HEK293 (cell line): ENCODE measurements at regions not wholly inside any gene's neighbourhood (a gene's known extent, or its start where the extent isn't known, plus 50 kb on each side); places are given as distances from the start of the nearest gene placed in this dataset.

Experiments
- CTCF ChIA-PET: fragments of 350-600 bp; formaldehyde crosslinking; extraction: SDS; loops from one replicate; lab custom pipeline; 2021; ENCODE audit warnings: antibody characterized with exemption; lab: Yijun Ruan, JAX
- POLR2A ChIA-PET: fragments of 300-600 bp; formaldehyde crosslinking; extraction: SDS; loops from one replicate; lab custom pipeline; 2020; ENCODE audit warnings: antibody characterized with exemption, inconsistent platforms; lab: Yijun Ruan, JAX
- H3K27ac ChIP-seq: fragments of 200-500 bp; sonication (Bioruptor generic); 2 replicates; pipeline ENCODE4 v1.5.1; 2014; ENCODE audit warnings: low read depth, low read length, control low read depth, inconsistent platforms; ENCODE audit errors: extremely low read depth
- H3K36me3 ChIP-seq, 2 experiments: fragments of 200-500 bp in 1 of 2; sonication (Bioruptor generic) in 1 of 2; 1 replicate in 1 of 2; 2 replicates in 1 of 2; pipeline ENCODE4 v1.5.1; 2014 to 2017; ENCODE audit warnings: inconsistent platforms in 2 of 2, low read length in 2 of 2; ENCODE audit not compliant: control insufficient read depth in 2 of 2, insufficient read depth in 1 of 2
- H3K4me1 ChIP-seq: fragments of 200-500 bp; sonication (Bioruptor generic); 2 replicates; pipeline ENCODE4 v1.5.1; 2014; ENCODE audit warnings: mild to moderate bottlenecking, low read length, inconsistent platforms; ENCODE audit not compliant: control insufficient read depth, insufficient read depth
- H3K4me3 ChIP-seq: 2 replicates; pipeline ENCODE4 v1.5.1; 2011; ENCODE audit warnings: low read depth, mild to moderate bottlenecking, control low read depth, low read length, moderate library complexity
- H3K9me3 ChIP-seq: fragments of 200-500 bp; sonication (Bioruptor generic); 2 replicates; pipeline ENCODE4 v1.5.1; 2014; ENCODE audit warnings: low read depth, low read length, inconsistent platforms; ENCODE audit not compliant: control insufficient read depth, insufficient read depth
- ELK4 ChIP-seq: IDR thresholded peaks from 2 replicates; pipeline ENCODE4 v1.6.1; 2011; ENCODE audit warnings: mild to moderate bottlenecking, low read depth, low read length, borderline replicate concordance
- PATZ1 ChIP-seq: fragments of 450-650 bp; formaldehyde crosslinking; IDR thresholded peaks from 2 replicates; pipeline ENCODE4 v1.5.1; 2016; ENCODE audit warnings: missing biosample characterization, missing genetic modification characterization
- PRDM6 ChIP-seq: fragments of 450-650 bp; formaldehyde crosslinking; IDR thresholded peaks from 2 replicates; pipeline ENCODE4 v1.5.1; 2017; ENCODE audit warnings: missing biosample characterization, missing genetic modification characterization
- ZBTB20 ChIP-seq: fragments of 450-650 bp; formaldehyde crosslinking; IDR thresholded peaks from 2 replicates; pipeline ENCODE4 v1.5.1; 2016; ENCODE audit warnings: missing biosample characterization, missing genetic modification characterization
- ZBTB48 ChIP-seq: fragments of 450-650 bp; formaldehyde crosslinking; IDR thresholded peaks from 2 replicates; pipeline ENCODE4 v1.5.1; 2016; ENCODE audit warnings: missing biosample characterization, missing genetic modification characterization
- ZBTB49 ChIP-seq: fragments of 450-650 bp; formaldehyde crosslinking; IDR thresholded peaks from 2 replicates; pipeline ENCODE4 v1.5.1; 2016; ENCODE audit warnings: missing biosample characterization, missing genetic modification characterization, low read depth
- ZFHX2 ChIP-seq: fragments of 450-650 bp; formaldehyde crosslinking; conservative IDR thresholded peaks from 2 replicates; pipeline ENCODE4 v1.5.1; 2016; ENCODE audit warnings: missing biosample characterization, missing genetic modification characterization
- ZNF133 ChIP-seq: fragments of 450-650 bp; formaldehyde crosslinking; IDR thresholded peaks from 2 replicates; pipeline ENCODE4 v1.5.1; 2016; ENCODE audit warnings: missing biosample characterization, missing genetic modification characterization
- ZNF148 ChIP-seq: fragments of 450-650 bp; formaldehyde crosslinking; IDR thresholded peaks from 2 replicates; pipeline ENCODE4 v1.5.0; 2017; ENCODE audit warnings: missing biosample characterization, missing genetic modification characterization, borderline replicate concordance
- ZNF16 ChIP-seq: fragments of 450-650 bp; formaldehyde crosslinking; IDR thresholded peaks from 2 replicates; pipeline ENCODE4 v1.5.1; 2016; ENCODE audit warnings: low read depth, missing biosample characterization, missing genetic modification characterization
- ZNF366 ChIP-seq: fragments of 450-650 bp; formaldehyde crosslinking; conservative IDR thresholded peaks from 2 replicates; pipeline ENCODE4 v1.5.1; 2016; ENCODE audit warnings: missing biosample characterization, missing genetic modification characterization
- ZNF426 ChIP-seq: fragments of 450-650 bp; formaldehyde crosslinking; IDR thresholded peaks from 2 replicates; pipeline ENCODE4 v1.5.1; 2017; ENCODE audit warnings: missing biosample characterization, missing genetic modification characterization, mild to moderate bottlenecking, inconsistent platforms, moderate library complexity
- ZNF501 ChIP-seq: fragments of 450-650 bp; formaldehyde crosslinking; IDR thresholded peaks from 2 replicates; pipeline ENCODE4 v1.5.1; 2016; ENCODE audit warnings: missing biosample characterization, missing genetic modification characterization
- ZNF792 ChIP-seq: fragments of 450-650 bp; formaldehyde crosslinking; IDR thresholded peaks from 2 replicates; pipeline ENCODE4 v1.5.1; 2016; ENCODE audit warnings: missing biosample characterization, missing genetic modification characterization
- TF ChIP-seq, protein P1 (sequence below): fragments of 450-650 bp; formaldehyde crosslinking; IDR thresholded peaks from 2 replicates; pipeline ENCODE4 v1.5.1; 2016; ENCODE audit warnings: missing biosample characterization, missing genetic modification characterization, borderline replicate concordance

- Histone ChIP-seq H3K9me3 (no peaks in the 10 kb centered on the region), H3K27ac (no peak overlapping the region), H3K36me3 (no peaks in the 10 kb centered on the region)
- POLR2A ChIA-PET, result no interaction called here
- TF ChIP-seq ZBTB49 (tag by site-specific recombination) (no peak), PRDM6 (tag by site-specific recombination) (no peak), ZNF366 (tag by site-specific recombination) (no peak), ZBTB20 (tag by site-specific recombination) (no peak), ELK4 (no peak), ZNF148 (tag by site-specific recombination) (no peak), ZNF133 (no peak), ZFHX2 (tag by site-specific recombination) (no peak), ZNF16 (tag by site-specific recombination) (no peak), ZNF792 (tag by site-specific recombination) (no peak), PATZ1 (no peak), ZNF501 (tag by site-specific recombination) (no peak), ZNF426 (tag by site-specific recombination) (no peak), ZBTB48 (tag by site-specific recombination) (no peak)
- TF ChIP-seq, protein P1, sequence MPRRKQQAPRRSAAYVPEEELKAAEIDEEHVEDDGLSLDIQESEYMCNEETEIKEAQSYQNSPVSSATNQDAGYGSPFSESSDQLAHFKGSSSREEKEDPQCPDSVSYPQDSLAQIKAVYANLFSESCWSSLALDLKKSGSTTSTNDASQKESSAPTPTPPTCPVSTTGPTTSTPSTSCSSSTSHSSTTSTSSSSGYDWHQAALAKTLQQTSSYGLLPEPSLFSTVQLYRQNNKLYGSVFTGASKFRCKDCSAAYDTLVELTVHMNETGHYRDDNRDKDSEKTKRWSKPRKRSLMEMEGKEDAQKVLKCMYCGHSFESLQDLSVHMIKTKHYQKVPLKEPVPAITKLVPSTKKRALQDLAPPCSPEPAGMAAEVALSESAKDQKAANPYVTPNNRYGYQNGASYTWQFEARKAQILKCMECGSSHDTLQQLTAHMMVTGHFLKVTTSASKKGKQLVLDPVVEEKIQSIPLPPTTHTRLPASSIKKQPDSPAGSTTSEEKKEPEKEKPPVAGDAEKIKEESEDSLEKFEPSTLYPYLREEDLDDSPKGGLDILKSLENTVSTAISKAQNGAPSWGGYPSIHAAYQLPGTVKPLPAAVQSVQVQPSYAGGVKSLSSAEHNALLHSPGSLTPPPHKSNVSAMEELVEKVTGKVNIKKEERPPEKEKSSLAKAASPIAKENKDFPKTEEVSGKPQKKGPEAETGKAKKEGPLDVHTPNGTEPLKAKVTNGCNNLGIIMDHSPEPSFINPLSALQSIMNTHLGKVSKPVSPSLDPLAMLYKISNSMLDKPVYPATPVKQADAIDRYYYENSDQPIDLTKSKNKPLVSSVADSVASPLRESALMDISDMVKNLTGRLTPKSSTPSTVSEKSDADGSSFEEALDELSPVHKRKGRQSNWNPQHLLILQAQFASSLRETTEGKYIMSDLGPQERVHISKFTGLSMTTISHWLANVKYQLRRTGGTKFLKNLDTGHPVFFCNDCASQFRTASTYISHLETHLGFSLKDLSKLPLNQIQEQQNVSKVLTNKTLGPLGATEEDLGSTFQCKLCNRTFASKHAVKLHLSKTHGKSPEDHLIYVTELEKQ (tag by site-specific recombination), result no peak
- TF ChIP-seq, all 188 proteins: peak for 0
- CTCF ChIA-PET, result no interaction called here
- Histone ChIP-seq H3K4me1 (no peaks in the 10 kb centered on the region), H3K4me3 (no peak overlapping the region)
These were observed 711.6 kb downstream of the CDH11 start for GRCh38 chr16:64410306-64410705.
